GM23248 (cell line): ENCODE measurements at regions not wholly inside any gene's neighbourhood (a gene's known extent, or its start where the extent isn't known, plus 50 kb on each side); places are given as distances from the start of the nearest gene placed in this dataset.

Experiments used
- DNase-seq: peaks from one replicate; pipeline ENCODE4 v3.0.0-alpha.2; 2015
- H2AFZ ChIP-seq: fragments of 200-600 bp; sonication (generic); 2 replicates; pipeline ENCODE4 v1.6.1; 2016; ENCODE audit warnings: antibody characterized with exemption
- H3F3A ChIP-seq: fragments of 200-600 bp; sonication (generic); 2 replicates; pipeline ENCODE4 v1.6.1; 2016; ENCODE audit warnings: mild to moderate bottlenecking, antibody characterized with exemption, mixed run types; ENCODE audit not compliant: insufficient read depth
- H3K27ac ChIP-seq: fragments of 200-600 bp; sonication (generic); 2 replicates; pipeline ENCODE4 v1.5.1; 2016; ENCODE audit warnings: mild to moderate bottlenecking
- H3K27me3 ChIP-seq: fragments of 200-600 bp; sonication (generic); replicated peaks from 2 replicates; pipeline ENCODE4 v1.6.1; 2016; ENCODE audit warnings: mild to moderate bottlenecking; ENCODE audit not compliant: insufficient read depth
- H3K36me3 ChIP-seq: fragments of 200-600 bp; sonication (generic); 2 replicates; pipeline ENCODE4 v1.6.1; 2016; ENCODE audit warnings: low read depth, mild to moderate bottlenecking
- H3K4me1 ChIP-seq: fragments of 200-600 bp; sonication (generic); 2 replicates; pipeline ENCODE4 v1.6.1; 2016; ENCODE audit warnings: mild to moderate bottlenecking; ENCODE audit not compliant: insufficient read depth
- H3K4me2 ChIP-seq: fragments of 200-600 bp; sonication (generic); one replicate; pipeline ENCODE4 v1.6.1; 2016; ENCODE audit warnings: mild to moderate bottlenecking; ENCODE audit not compliant: unreplicated experiment
- H3K4me3 ChIP-seq: fragments of 200-600 bp; sonication (generic); 2 replicates; pipeline ENCODE4 v1.5.1; 2016; ENCODE audit warnings: mild to moderate bottlenecking
- H3K79me2 ChIP-seq: fragments of 200-600 bp; sonication (generic); 2 replicates; pipeline ENCODE4 v1.6.1; 2016; ENCODE audit warnings: mild to moderate bottlenecking; ENCODE audit not compliant: insufficient read depth
- H3K9ac ChIP-seq: fragments of 200-600 bp; sonication (generic); 2 replicates; pipeline ENCODE4 v1.6.1; 2016; ENCODE audit warnings: mild to moderate bottlenecking
- H3K9me2 ChIP-seq: fragments of 200-600 bp; sonication (generic); 2 replicates; pipeline ENCODE4 v1.6.1; 2016; ENCODE audit warnings: mixed run types, mild to moderate bottlenecking, moderate library complexity; ENCODE audit not compliant: insufficient read depth
- H3K9me3 ChIP-seq: fragments of 200-600 bp; sonication (generic); one replicate; pipeline ENCODE4 v1.6.1; 2017; ENCODE audit warnings: low read depth
- H4K20me1 ChIP-seq: fragments of 200-600 bp; sonication (generic); 2 replicates; pipeline ENCODE4 v1.6.0; 2016; ENCODE audit not compliant: insufficient read depth
- EZH2 ChIP-seq: fragments of 200-600 bp; sonication (generic); IDR thresholded peaks from 2 replicates; pipeline ENCODE4 v1.6.1; 2018; ENCODE audit warnings: antibody characterized with exemption, mild to moderate bottlenecking; ENCODE audit not compliant: insufficient read depth, poor library complexity, severe bottlenecking
- EZH2phosphoT487 ChIP-seq: fragments of 200-600 bp; sonication (generic); IDR thresholded peaks from 2 replicates; pipeline ENCODE4 v1.6.1; 2018; ENCODE audit warnings: antibody characterized with exemption, moderate library complexity, mild to moderate bottlenecking, low read depth; ENCODE audit not compliant: insufficient read depth
- WGBS, 2 experiments: methylation state at CpG; one replicate each; pipeline ENCODE4 v1.1.6; 2015 to 2017; ENCODE audit warnings: low lambda C conversion rate in 2 of 2, low coverage in 1 of 2; ENCODE audit errors: missing lambda C conversion rate in 2 of 2; 5-methylcytosine and 5-hydroxymethylcytosine counted together
- in situ Hi-C: fragments of 300-500 bp; cut with MboI; formaldehyde crosslinking; loops from 2 replicates; pipeline ENCODE4 v1.15.0; 2020

DNA sequence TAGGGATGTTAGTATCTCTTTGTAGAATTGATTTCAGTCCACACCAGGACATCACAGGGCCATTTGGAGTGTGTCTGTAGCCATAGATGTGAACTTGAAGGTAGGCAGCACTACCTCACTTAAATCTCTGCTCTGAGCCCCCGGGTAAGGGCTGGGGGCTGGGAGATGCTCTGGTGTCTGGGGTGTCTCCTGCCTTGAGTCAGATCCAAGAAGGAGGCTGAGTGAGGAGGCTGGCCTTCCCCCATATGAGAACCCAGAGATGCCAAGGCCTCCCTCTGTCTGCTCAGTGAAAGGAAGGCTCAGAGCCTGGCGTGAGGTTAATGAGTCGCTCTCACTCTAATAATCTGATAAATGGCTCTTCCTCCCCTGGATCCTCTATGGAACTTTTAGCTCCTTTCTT lies 161.6 kb downstream of the ACTL8 start:
- DNase-seq: no peak
- Histone ChIP-seq H3K4me2 (no peak overlapping the region), H3K27ac (no peak overlapping the region), H3K4me1 (no peaks in the 10 kb centered on the region), H3K4me3 (no peak overlapping the region), H3K9ac (no peak overlapping the region), H3F3A (no peaks in the 10 kb centered on the region), H2AFZ (no peak overlapping the region), H3K9me3 (no peaks in the 10 kb centered on the region), H3K27me3 (peaks cover 34% of the 10 kb centered on the region), H4K20me1 (no peaks in the 10 kb centered on the region), H3K9me2 (no peaks in the 10 kb centered on the region), H3K79me2 (no peaks in the 10 kb centered on the region), H3K36me3 (no peaks in the 10 kb centered on the region)
- TF ChIP-seq EZH2phosphoT487 (no peak), EZH2 (no peak)
- in situ Hi-C loops: loop anchor here (10.0 to 25.0 kb wide), 2 partner anchors 252 to 429 kb away; no protein-coding TSS in a partner anchor
- WGBS, 2 experiments: 38 to 52% methylated on average over 3 of the region's 3 CpGs

DNA sequence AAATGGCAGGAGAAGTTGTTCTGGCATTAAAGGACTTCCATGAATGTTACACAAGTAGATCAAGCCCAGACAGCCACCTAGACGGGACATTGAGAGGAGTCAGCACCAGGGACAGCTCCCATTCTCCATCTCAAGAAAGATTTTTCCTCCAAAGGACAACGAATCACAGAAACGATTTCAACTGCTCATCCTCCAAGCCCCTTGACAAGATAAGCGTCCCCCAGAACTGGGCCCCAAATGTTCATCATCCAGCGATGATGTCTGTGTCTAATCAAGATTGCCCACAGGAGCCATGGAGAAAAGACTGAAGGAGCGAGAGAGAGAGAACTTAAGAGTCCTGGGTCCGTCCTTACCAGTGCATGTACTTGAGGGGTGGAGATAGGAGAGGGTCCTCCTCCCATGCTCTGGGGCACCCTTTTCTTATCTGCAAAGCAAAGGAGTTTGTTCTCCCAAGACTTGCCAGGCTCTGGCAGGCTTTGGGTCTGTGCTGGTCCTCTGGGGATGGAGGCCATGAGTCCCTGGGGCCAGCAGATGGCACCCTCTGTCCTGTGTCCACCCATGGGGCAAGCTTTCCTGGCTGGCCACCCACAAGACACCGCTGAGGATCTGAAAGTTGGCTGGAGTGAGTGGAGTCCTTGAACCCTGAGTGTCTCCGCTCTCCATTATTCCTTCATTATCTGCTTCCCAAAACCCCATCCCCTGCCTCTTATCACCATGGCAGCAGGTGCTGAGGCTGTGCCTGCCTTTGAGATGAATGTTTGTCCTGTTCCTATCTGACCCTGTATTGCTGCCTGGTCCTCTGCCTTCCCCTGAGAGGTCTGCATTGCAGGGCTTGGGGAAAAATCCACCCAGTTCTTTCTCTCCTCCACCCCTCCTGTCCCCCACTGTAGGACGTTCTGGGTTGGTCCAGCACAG lies 164.6 kb downstream of the ACTL8 start:
- Histone ChIP-seq H4K20me1 (no peaks in the 10 kb centered on the region), H3K9ac (no peak overlapping the region), H3F3A (no peaks in the 10 kb centered on the region), H2AFZ (no peak overlapping the region), H3K27me3 (peaks cover 14% of the 10 kb centered on the region), H3K9me3 (no peaks in the 10 kb centered on the region), H3K9me2 (no peaks in the 10 kb centered on the region), H3K4me1 (no peaks in the 10 kb centered on the region), H3K27ac (no peak overlapping the region), H3K36me3 (no peaks in the 10 kb centered on the region), H3K4me3 (no peak overlapping the region), H3K79me2 (no peaks in the 10 kb centered on the region), H3K4me2 (no peak overlapping the region)
- TF ChIP-seq EZH2: no peak
- TF ChIP-seq EZH2phosphoT487: no peak
- peak; percentile 71 for DNase-seq
- 21 to 24% methylated on average over 10 of the region's 10 CpGs for WGBS, 2 experiments
- in situ Hi-C loops: loop anchor here (10.0 to 25.0 kb wide), 2 partner anchors 255 to 432 kb away; no protein-coding TSS in a partner anchor

DNA sequence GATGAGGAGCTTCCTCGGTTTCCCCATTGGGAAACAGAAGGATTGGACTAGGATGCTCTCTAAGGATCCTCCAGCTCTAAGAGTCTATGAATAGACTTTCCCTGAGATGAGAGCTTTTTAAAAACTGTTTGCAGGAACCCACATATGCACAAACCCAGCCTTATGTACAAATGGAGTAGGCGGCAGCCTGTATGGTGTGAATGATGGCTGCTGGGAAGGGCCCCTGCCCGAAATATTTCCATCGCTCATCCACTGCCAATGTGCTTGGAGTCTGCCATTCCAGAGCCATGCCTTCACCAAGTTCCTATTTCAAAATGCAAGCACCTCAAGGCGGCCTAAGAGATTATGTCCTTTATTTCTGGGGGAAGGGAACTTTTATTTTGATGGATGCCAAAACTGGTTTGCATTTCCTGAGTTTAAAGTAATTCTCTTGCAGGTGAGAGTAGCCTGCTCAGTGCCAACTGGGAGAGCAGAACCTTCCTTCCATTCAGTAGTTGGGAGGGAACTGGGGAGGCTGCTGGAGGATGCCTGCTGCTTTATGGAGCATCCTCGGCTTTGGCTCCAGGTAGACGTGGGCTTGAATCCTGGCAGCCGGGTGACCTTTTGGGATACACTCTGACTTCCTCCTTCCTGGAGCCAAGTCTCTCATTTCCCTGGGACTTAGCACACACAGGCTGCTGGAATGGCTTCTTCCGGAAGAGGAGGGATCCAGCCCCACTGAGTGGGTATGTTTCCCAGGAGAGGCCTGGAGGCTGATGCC lies 165.9 kb downstream of the ACTL8 start:
- no peak for DNase-seq
- H3K4me1 ChIP-seq: no peaks in the 10 kb centered on the region
- in situ Hi-C loops: loop anchor here (25.0 kb wide), 1 partner anchor 434 kb away; no protein-coding TSS in a partner anchor

DNA sequence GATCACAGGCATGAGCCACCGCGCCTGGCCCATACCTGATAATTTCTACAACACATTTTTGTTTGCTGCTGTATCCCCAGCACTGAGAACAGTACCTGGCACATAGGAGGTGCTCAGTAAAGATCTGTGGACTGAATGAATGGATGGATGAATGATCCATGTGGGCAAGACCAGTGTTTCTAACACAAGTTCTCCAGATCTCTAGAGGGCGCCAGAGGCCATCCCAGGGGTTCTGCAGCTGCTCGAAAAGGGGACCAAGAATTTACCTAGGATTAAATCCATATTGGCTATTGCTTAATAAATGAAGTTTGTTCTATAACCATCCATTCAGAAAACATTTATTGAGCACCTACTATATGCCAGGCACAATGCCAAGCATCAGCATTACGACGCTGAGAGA lies 167.7 kb downstream of the ACTL8 start:
- no peak overlapping the region for H2AFZ ChIP-seq
- H3K9me2 ChIP-seq: no peaks in the 10 kb centered on the region
- H3K4me3 ChIP-seq: no peak overlapping the region
- no peaks in the 10 kb centered on the region for H3K9me3 ChIP-seq
- TF ChIP-seq EZH2phosphoT487 (no peak), EZH2 (no peak)
- DNase-seq: peak; percentile 62
- WGBS, 2 experiments: 2 to 3% methylated on average over 6 of the region's 6 CpGs
- in situ Hi-C loops: loop anchor here (25.0 kb wide), 1 partner anchor 436 kb away; no protein-coding TSS in a partner anchor
- H3K4me2 ChIP-seq: no peak overlapping the region
- H3K79me2 ChIP-seq: no peaks in the 10 kb centered on the region
- H3K9ac ChIP-seq: no peak overlapping the region
- no peak overlapping the region for H3K27ac ChIP-seq
- peaks cover 7% of the 10 kb centered on the region; the same call in 1 of the 2 replicates for H3K27me3 ChIP-seq
- H4K20me1 ChIP-seq: no peaks in the 10 kb centered on the region
- no peaks in the 10 kb centered on the region for H3K4me1 ChIP-seq
- H3K36me3 ChIP-seq: no peaks in the 10 kb centered on the region
- H3F3A ChIP-seq: no peaks in the 10 kb centered on the region

More for the DNA sequence above, 165.9 kb downstream of the ACTL8 start:
- Histone ChIP-seq H3K79me2 (no peaks in the 10 kb centered on the region), H3F3A (no peaks in the 10 kb centered on the region), H3K4me2 (no peak overlapping the region), H3K27me3 (peaks cover 3% of the 10 kb centered on the region), H3K27ac (no peak overlapping the region), H4K20me1 (no peaks in the 10 kb centered on the region), H3K9ac (no peak overlapping the region), H3K4me3 (no peak overlapping the region), H3K9me2 (no peaks in the 10 kb centered on the region), H3K36me3 (no peaks in the 10 kb centered on the region), H2AFZ (no peak overlapping the region), H3K9me3 (no peaks in the 10 kb centered on the region)
- 22 to 24% methylated on average over 9 of the region's 9 CpGs for WGBS, 2 experiments
- TF ChIP-seq EZH2: no peak
